ENCODE measurements at regions not wholly inside any gene's neighbourhood (a gene's known extent, or its start where the extent isn't known, plus 50 kb on each side); places are given as distances from the start of the nearest gene placed in this dataset.
"Not testable (repeated sequence)": the region's sequence is repeated elsewhere in the genome, so short reads cannot be mapped to it uniquely, and the experiment has no call there.

DNA sequence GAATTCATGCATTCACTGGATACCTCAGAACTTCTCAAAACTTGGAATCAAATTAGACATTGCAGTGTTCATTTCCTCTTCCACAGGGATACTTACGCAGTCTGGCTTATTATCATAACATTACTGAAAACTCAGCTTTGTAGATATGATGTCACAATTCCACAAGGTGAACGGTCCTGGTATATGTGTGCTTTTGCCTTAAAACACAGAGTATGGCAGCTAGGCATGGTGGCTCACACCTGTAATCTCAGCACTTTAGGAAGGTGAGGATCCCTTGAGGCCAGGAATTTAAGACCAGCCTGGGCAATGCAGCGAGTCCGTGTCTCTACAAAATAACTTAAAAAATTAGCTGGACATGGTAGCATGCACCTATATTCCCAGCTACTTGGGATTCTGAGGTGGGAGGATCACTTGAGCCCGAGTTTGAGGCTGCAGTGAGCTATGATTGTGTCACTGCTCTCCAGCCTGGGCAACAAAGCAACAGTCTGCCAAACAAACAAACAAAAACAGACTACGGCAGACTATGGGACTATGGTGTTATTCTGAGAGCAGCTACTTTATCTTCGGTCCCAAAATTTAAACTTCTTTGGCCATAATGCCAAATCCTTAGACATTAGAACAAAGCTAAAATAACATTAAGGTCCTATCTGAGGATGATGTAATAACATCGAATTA is 1191.9 kb upstream of the SLC39A10 start:
- DNase-seq = no peak

DNA sequence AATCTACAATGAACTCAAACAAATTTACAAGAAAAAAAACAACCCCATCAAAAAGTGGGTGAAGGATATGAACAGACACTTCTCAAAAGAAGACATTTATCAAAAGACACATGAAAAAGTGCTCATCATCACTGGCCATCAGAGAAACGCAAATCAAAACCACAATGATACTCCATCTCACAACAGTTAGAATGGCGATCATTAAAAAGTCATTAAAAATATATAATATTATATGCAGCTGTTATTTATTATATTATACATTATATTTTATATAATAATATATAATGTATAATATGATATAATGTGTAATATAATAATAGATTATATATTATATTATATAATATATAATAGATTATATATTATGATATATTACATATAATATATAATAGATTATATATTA is 1194.1 kb upstream of the SLC39A10 start:
- DNase-seq = not testable (repeated sequence)

DNA sequence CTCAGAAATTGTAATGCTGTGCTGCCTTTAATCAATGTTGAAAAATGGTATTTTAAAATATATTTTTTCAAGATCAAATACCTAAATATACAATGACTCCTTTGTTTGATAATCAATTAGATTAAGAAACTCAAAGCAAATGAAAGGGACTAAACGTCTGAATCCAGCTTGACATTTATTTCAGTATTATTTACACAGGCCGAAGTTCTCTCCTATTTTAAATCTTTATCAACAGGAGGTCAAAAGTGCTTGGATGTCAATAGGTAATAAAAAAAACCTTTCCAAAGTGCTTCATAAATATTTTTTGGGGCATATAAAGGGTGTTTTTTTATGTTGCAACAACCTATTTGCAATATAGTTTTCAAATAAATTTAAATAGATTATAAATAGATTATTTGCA is 1201.7 kb upstream of the SLC39A10 start:
- no peak for DNase-seq

DNA sequence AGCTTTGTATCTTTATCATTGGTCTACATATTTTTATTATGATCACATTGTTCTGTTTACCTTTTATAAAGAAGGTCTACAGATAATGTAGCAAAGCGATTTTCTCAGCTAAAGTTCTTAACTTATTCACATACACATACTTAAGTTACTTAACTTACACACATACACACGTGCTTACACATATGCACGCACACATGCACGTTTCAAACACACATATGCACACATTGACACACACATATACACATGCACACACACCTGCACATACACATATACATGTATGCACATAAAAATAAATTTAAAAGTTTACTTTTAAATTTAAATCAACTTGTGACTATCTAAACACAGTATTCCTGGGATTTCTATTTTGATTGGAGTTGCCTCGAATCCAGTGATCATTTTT is 1204.5 kb upstream of the SLC39A10 start:
- no peak for DNase-seq

DNA sequence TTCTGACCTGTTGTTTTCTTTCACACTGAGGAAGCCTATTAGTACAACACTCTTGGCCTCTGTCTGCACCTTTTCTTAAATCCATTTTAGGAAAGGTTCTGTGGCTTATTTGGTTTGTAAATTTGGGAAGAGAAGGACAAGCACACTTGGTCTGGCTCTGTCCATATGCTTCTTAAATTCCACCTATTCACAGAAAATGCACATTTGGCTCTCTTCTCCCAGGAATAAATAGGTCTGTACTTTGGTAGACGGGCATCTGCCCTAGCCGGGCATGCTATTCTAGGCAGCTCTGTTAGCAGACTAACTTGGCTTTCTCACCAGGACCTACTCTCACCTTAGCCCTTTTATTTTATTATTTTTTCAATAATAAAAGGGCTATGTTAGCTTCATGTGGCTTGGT is 1211.8 kb upstream of the SLC39A10 start:
- DNase-seq = no peak

GRCh38 chr2:194443926-194444325 is 1213.1 kb upstream of the SLC39A10 start:
- DNase-seq = no peak

DNA sequence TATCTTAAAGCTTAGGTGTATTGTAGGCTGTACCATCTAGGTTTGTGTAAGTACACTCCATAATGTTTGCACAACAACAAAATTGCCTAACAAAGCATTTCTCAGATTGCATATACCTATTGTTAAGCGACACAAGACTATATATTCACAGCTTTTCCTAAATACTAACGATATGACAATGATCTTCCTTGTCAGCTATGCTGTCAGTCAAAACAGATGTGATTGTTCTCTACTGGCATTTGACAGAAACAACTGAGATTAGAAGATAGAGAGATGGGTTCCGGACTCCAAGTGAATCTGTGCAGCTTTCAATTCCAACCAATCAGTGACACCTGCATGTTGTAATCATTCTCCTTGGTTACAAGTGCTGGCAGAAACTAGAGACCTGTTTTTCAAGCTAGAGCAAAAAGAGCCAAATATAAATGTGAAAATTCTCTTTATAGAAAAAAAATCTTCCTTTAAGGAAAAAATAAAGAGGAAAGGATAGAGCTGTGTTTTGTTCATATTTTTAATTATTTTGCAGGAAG is 1232.3 kb upstream of the SLC39A10 start:
- DNase-seq = no peak

DNA sequence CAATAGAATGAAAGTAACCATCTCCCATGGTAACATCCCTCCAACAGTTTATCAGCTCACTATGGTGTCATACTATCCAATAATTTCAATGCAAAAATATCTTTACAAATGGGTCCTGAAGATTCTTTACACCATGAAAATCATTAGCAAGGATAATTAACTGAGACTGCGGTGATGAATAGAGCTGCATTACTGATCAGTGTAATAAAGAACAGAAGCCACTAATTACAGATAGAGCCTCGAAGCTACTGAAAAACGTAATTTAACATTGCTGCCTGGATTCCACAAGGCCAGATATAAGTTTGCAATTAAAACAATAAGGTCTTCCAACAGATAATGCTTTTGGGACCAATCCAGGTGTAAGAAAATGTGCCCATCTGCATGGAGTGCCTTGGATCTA is 1245.8 kb upstream of the SLC39A10 start:
- DNase-seq = no peak

DNA sequence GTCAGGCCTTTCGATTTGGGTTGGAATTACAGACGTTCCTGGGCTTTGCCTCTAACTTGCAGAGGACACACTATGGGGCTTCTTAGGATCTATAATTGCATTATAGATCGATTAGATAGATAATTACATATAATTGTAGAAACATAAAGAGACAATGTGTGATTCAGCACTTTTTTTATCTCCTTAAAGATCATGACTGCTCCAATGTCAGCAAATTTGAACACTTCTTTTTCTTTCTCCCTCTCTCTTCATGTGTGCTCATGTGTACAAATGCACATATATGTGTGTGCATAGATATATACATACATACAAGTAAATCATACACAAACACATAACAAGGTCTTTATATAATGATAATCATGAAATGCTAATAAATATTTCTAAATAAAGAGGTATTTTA is 1261.2 kb upstream of the SLC39A10 start:
- DNase-seq = no peak

DNA sequence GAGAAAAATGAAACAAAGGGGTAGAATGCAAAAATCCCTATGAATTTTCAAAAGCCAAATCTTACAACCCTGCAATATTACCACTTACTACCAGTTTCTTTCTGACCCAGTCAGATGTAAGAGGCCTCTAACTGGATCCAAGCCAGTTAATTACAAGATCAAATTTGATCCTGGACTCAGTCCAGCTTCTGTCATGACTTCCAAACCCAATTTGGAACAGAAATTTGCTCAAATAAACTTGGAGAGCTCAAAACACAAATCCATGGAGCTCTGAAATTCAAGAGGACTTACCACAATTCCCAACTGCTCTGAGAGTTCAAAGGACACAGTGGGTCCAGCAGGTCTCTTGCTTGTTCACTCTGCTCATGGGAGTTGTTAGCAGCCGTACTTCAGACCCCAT is 1271.7 kb upstream of the SLC39A10 start:
- no peak for DNase-seq

DNA sequence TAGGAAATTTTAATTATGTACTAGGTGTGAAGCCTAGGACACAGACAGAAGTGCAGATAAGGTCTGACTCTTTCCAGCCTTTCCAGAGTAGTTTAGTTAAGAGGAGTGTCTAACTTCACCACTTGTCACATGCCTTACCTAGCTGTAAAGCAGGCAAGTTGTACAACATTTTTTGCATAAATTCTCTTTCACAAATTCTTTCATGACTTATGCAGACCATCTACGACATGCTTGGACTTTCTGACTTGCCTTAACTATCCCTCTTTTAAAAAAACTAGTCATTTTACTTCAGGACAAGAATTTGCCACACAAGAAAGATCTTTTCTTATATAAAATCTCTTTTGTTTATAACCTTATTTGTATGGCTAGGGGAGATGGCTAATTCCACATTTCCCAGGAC is 1273.6 kb upstream of the SLC39A10 start:
- DNase-seq = no peak

GRCh38 chr2:194382221-194382620 is 1274.8 kb upstream of the SLC39A10 start:
- no peak for DNase-seq

DNA sequence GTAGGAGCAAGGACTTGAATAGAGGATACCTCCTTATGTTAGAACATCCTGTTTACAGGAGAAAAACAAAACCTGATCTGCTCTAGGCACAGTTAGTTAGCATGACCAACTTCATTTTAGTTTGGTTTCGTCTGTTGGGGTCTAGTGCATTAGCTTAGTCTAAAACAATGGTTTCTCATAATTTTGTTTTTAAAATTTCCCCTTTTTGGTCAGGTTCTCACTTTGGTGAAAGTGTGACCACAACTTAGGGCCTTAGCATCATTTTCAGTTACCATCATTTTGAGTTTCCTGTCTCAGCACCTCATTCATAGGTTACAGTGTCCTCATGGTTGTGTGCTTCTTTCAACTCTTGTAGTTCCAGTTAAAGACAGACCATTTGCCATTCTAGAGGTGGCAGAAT is 1277.0 kb upstream of the SLC39A10 start:
- DNase-seq = no peak

GRCh38 chr2:194367390-194367789 is 1289.6 kb upstream of the SLC39A10 start:
- DNase-seq = not testable (repeated sequence)

- no peak for DNase-seq
Observed at GRCh38 chr2:194363878-194364277, 1293.1 kb upstream of the SLC39A10 start.

DNA sequence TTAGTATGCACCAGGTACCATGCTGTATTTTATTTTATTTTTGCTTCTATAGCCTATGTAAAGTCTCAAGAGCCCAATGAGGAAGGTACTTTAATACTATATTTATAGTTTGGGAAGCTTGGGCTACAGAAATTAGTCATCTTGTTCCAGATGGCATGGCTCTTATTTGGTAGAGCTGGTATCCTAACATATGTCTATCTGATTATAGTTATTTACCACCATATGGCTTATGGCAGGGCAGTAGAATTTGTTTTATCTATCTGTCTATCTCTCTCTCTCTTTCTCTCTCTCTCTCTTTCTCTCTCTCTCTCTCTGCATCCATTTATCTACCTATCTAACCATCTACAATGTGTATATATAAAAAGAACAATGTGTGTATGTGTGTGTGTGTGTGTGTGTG is 1293.7 kb upstream of the SLC39A10 start:
- no peak for DNase-seq

DNA sequence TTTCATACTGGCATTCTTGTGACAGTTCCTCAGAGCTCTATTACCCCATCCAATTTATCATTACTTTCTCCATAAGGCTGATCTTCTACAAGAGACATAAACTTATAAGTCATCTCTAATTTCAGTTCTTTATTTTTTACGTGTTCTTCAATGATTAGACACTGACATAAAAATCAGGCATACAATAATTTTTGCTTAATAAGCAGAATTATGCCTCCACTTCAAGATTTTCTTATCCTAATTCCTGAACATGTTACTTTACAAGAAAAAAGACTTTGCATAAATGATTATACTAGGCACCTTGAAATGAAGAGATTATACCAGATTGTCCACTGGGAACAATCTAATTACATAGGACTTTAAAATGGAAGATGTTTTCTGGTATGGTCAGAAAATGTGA is 1304.5 kb upstream of the SLC39A10 start:
- DNase-seq = no peak

DNA sequence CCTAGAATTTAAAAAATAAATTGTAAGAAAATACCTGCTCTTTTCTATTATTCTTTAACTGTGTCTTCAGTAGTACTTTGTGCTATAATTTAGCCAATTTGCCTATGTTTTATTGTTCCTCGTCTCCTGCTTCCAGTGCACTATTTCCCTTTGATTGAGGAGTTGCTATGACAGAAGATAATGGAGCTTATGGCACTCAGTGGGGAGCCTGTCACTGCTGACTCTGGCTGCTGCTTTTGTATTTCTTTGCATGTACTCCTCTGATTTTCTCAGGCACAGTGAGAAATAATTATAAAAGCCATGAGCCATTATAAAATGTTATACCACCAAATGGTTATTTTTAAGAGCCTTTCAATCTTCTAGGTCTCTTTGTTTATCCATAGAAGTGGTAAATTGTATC is 1310.8 kb upstream of the SLC39A10 start:
- no peak for DNase-seq

DNA sequence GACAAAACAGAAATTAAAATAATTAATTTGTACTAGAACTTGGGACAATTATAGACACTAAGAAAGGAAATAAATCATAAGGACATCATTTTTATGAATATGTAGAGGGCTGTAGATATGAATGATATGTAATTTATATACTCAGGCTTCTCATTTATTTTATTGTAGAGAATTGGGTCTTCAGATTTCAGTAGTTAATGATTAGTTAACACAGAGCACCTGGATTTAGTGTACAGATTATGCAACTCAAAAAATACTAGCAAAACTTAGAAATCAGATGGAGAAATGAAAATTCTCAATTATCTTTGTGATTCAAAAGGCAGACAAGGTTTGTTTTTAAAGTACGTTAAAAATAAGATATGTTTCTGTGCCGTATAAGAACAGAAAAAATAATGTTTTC is 1311.7 kb upstream of the SLC39A10 start:
- no peak for DNase-seq

- no peak for DNase-seq
Observed at GRCh38 chr2:194343167-194343566, 1313.9 kb upstream of the SLC39A10 start.

- no peak for DNase-seq
Observed at GRCh38 chr2:194332799-194333490, 1324.1 kb upstream of the SLC39A10 start.

DNA sequence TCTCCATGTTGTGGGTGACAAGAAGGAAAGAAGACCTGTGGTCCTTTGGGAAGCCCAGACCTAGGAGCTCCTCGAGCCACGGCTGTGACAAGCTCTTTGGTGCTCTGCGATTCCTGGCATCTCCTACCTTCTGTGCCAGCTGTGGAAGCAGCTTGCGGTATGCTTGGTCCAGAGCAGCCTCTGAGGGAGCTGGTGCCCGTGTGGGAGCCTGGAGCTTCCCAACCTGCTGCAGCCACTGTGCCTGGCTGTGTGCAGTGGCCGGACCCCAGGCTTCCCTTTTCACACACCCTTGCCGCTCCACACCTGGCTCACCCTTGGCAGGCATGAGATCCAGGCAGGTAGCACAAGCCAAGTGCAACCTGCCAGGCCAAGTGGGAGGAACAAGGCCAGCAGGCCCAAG is 1328.6 kb upstream of the SLC39A10 start:
- DNase-seq = no peak

- no peak for DNase-seq
Observed at GRCh38 chr2:194327196-194327888, 1329.7 kb upstream of the SLC39A10 start.

GRCh38 chr2:194323740-194324139 is 1333.3 kb upstream of the SLC39A10 start:
- DNase-seq = no peak
